ENCODE measurements at regions not wholly inside any gene's neighbourhood (a gene's known extent, or its start where the extent isn't known, plus 50 kb on each side); places are given as distances from the start of the nearest gene placed in this dataset.

DNA sequence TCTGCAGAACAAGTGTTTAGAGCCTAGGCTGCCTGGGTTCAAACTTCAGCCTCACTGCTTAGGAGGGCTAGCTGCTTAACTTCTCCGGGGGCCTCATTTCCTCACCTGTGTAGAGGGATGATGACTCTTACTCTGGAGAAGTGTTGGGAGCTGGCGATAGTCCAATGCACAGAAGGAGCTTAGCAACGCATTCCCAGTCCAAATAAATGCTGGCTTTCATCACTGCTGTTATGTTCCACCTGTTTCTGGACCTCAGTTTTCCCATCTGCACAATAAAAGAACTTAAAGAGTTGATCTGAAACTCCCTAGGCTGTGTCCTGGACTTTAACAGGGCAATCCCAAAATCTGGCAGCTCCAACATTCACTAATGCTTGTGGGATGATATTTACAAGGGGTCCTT, 337.8 kb downstream of the MIAT start:
- TF ChIP-seq, protein P1, sequence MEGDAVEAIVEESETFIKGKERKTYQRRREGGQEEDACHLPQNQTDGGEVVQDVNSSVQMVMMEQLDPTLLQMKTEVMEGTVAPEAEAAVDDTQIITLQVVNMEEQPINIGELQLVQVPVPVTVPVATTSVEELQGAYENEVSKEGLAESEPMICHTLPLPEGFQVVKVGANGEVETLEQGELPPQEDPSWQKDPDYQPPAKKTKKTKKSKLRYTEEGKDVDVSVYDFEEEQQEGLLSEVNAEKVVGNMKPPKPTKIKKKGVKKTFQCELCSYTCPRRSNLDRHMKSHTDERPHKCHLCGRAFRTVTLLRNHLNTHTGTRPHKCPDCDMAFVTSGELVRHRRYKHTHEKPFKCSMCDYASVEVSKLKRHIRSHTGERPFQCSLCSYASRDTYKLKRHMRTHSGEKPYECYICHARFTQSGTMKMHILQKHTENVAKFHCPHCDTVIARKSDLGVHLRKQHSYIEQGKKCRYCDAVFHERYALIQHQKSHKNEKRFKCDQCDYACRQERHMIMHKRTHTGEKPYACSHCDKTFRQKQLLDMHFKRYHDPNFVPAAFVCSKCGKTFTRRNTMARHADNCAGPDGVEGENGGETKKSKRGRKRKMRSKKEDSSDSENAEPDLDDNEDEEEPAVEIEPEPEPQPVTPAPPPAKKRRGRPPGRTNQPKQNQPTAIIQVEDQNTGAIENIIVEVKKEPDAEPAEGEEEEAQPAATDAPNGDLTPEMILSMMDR (IDR thresholded peaks at IDR 0.05) = no peak
- TF ChIP-seq EZH2 (IDR thresholded peaks at IDR 0.05; ENCODE audit: borderline replicate concordance, insufficient read depth, low read depth, low read length, poor library complexity, severe bottlenecking) = no peak
